ENCODE measurements at regions not wholly inside any gene's neighbourhood (a gene's known extent, or its start where the extent isn't known, plus 50 kb on each side); places are given as distances from the start of the nearest gene placed in this dataset.

GRCh38 chr13:58093394-58093793, 461.9 kb downstream of the PCDH17 start:
- TF ChIP-seq JUND (IDR thresholded peaks at IDR 0.05) (no peak), CTCF (IDR thresholded peaks at IDR 0.05; ENCODE audit: low read depth, low read length, missing input control) (no peak), MAX (IDR thresholded peaks at IDR 0.05) (no peak), YY1 (IDR thresholded peaks at IDR 0.05) (no peak), TAF1 (conservative IDR thresholded peaks at IDR 0.05) (no peak), RAD21 (IDR thresholded peaks at IDR 0.05) (no peak)
